HCT116 (cell line): ENCODE measurements at regions not wholly inside any gene's neighbourhood (a gene's known extent, or its start where the extent isn't known, plus 50 kb on each side); places are given as distances from the start of the nearest gene placed in this dataset.

Experiments used
- EZH2 ChIP-seq: fragments of 200-600 bp; sonication (generic); IDR thresholded peaks from 2 replicates; pipeline ENCODE4 v1.6.1; 2017; ENCODE audit warnings: antibody characterized with exemption, mixed run types
- POLR2A ChIP-seq: IDR thresholded peaks from 2 replicates; pipeline ENCODE4 v1.7.0; 2011; ENCODE audit warnings: borderline replicate concordance; ENCODE audit not compliant: insufficient read depth, insufficient read length; ENCODE audit errors: extremely low read depth
- TF ChIP-seq, protein P1 (sequence below): IDR thresholded peaks from 2 replicates; pipeline ENCODE4 v1.6.1; 2012; ENCODE audit warnings: low read depth
- TF ChIP-seq, protein P2 (sequence below), 3 experiments: fragments of 200-600 bp in 1 of 3; sonication (generic) in 1 of 3; IDR thresholded peaks in 2 of 3; conservative IDR thresholded peaks in 1 of 3; 2 replicates each; pipeline ENCODE4 v1.5.1; 2012 to 2017; ENCODE audit warnings: low read depth in 2 of 3, low read length in 2 of 3, antibody characterized with exemption in 1 of 3, borderline replicate concordance in 1 of 3, control low read depth in 1 of 3, mild to moderate bottlenecking in 1 of 3, mixed read lengths in 1 of 3, mixed run types in 1 of 3, moderate library complexity in 1 of 3; ENCODE audit not compliant: insufficient read depth in 1 of 3
- TF ChIP-seq, protein P3 (sequence below): IDR thresholded peaks from 2 replicates; pipeline ENCODE4 v1.6.1; 2012
- TF ChIP-seq, protein P4 (sequence below): IDR thresholded peaks from 2 replicates; pipeline ENCODE4 v1.6.1; 2012

DNA sequence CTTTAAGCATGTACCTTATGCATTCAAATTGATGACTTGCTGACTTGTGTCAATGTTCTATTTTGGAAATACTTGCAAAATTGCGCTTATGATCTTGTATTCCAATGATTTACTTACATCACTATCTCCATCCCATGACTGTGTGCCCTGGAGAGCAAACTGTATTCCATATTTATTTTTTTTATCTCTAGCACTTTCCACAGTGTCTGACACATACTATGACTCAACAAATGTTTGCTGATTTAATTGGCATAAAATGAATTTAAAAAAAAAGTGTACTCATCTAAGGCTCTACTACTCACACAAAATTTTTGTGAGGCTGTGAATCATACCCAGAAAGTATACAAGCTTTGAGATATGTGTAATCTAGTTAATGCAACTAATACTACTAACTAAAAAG is 1066.8 kb upstream of the ADGRL3 start:
- TF ChIP-seq, protein P1, sequence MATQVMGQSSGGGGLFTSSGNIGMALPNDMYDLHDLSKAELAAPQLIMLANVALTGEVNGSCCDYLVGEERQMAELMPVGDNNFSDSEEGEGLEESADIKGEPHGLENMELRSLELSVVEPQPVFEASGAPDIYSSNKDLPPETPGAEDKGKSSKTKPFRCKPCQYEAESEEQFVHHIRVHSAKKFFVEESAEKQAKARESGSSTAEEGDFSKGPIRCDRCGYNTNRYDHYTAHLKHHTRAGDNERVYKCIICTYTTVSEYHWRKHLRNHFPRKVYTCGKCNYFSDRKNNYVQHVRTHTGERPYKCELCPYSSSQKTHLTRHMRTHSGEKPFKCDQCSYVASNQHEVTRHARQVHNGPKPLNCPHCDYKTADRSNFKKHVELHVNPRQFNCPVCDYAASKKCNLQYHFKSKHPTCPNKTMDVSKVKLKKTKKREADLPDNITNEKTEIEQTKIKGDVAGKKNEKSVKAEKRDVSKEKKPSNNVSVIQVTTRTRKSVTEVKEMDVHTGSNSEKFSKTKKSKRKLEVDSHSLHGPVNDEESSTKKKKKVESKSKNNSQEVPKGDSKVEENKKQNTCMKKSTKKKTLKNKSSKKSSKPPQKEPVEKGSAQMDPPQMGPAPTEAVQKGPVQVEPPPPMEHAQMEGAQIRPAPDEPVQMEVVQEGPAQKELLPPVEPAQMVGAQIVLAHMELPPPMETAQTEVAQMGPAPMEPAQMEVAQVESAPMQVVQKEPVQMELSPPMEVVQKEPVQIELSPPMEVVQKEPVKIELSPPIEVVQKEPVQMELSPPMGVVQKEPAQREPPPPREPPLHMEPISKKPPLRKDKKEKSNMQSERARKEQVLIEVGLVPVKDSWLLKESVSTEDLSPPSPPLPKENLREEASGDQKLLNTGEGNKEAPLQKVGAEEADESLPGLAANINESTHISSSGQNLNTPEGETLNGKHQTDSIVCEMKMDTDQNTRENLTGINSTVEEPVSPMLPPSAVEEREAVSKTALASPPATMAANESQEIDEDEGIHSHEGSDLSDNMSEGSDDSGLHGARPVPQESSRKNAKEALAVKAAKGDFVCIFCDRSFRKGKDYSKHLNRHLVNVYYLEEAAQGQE = no peak
- TF ChIP-seq, protein P2, sequence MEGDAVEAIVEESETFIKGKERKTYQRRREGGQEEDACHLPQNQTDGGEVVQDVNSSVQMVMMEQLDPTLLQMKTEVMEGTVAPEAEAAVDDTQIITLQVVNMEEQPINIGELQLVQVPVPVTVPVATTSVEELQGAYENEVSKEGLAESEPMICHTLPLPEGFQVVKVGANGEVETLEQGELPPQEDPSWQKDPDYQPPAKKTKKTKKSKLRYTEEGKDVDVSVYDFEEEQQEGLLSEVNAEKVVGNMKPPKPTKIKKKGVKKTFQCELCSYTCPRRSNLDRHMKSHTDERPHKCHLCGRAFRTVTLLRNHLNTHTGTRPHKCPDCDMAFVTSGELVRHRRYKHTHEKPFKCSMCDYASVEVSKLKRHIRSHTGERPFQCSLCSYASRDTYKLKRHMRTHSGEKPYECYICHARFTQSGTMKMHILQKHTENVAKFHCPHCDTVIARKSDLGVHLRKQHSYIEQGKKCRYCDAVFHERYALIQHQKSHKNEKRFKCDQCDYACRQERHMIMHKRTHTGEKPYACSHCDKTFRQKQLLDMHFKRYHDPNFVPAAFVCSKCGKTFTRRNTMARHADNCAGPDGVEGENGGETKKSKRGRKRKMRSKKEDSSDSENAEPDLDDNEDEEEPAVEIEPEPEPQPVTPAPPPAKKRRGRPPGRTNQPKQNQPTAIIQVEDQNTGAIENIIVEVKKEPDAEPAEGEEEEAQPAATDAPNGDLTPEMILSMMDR (IDR thresholded peaks at IDR 0.05 in 2 of 3, conservative IDR thresholded peaks at IDR 0.05 in 1 of 3; ENCODE audit: borderline replicate concordance in 1 of 3, insufficient read depth in 1 of 3, low read depth in 2 of 3, low read length in 2 of 3) = no peak
- no peak for TF ChIP-seq POLR2A
- TF ChIP-seq, protein P3, sequence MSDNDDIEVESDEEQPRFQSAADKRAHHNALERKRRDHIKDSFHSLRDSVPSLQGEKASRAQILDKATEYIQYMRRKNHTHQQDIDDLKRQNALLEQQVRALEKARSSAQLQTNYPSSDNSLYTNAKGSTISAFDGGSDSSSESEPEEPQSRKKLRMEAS = no peak
- TF ChIP-seq, protein P4, sequence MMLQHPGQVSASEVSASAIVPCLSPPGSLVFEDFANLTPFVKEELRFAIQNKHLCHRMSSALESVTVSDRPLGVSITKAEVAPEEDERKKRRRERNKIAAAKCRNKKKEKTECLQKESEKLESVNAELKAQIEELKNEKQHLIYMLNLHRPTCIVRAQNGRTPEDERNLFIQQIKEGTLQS = no peak
- no peak for TF ChIP-seq EZH2
